CD4-positive, alpha-beta T cell treated with Interleukin-2 at 100 ng/mL for 4 hours (primary cell): ENCODE measurements at regions not wholly inside any gene's neighbourhood (a gene's known extent, or its start where the extent isn't known, plus 50 kb on each side); places are given as distances from the start of the nearest gene placed in this dataset.

ENCODE experiments used
- DNase-seq: peaks from one replicate; pipeline ENCODE4 v3.0.0-alpha.2; 2020; ENCODE audit warnings: low spot score

DNA sequence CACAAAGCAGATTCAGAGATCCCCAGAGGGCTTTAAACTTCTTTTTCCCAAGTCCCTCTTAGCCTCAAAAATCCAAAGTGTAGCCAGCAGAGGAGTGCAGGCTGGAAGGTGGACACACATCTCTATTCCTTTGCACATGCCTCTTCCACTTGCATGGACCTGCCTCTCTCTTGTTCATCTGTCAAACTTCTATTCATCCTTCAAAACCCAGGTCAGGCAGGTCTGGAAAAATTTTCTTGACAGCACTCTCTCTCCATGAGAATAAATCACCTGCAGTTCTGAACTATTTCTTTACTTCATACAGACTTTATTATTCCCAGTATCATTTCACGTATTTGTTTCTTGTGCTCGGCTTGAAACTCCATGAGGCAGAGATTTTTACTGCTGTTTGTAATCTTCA, 127.5 kb downstream of the SS18 start:
- DNase-seq, result no peak

DNA sequence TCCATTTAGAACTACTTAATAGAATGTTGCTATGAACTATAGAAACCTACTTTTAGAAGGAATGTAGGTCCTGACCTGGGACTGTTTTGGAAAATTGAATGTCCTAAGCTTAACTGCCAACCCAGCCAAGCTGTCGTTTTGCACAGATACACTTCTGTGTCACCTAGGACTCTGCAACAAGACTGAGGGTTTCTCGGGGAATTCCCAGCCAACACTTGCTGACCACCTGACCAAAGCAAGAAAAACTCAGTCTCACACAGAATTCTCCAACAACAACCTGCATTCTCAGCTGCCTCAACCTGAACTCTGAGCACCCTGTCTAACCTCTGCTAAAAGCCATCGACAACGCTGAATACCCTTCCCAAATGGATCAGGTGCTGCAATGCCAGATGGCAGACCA, 128.2 kb downstream of the SS18 start:
- DNase-seq, result no peak

DNA sequence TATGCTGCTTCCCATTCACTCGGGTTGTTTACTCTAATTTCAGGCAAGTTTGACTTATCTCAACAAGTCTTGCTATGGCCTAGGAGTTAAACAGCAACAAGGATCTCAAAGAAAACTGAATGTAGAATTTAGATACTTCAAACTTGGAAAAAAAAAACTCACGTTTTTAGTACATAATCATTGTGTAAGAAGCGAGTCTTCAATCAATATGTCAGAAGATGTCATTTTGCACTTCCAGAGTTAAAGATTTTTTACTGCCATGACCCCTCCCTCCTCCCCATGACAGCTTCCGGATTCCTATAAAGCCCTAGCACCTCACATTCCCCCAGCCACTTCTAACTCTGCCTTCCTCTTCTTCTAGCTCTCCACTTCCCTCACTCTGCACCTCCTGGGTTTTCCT, 133.4 kb downstream of the SS18 start:
- DNase-seq, result no peak

DNA sequence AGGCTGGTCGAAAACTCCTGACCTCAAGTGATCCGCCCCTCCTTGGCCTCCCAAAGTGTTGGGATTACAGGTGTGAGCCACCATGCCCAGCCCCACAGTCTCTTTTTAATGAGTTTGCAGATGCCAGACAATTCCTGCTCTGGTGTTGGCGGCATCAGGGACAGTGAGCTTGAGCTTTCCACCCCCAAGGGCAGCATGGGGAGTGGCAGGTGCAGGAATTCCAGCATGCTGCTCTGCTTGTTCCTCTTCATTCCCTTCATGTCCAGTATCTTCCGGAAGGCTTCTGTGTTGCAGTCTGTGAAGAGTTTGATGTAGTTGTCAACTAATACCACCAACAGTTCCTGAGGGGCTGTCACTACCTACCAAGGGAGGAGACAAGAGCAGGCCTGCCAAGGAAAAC, 137.3 kb downstream of the SS18 start:
- no peak for DNase-seq

DNA sequence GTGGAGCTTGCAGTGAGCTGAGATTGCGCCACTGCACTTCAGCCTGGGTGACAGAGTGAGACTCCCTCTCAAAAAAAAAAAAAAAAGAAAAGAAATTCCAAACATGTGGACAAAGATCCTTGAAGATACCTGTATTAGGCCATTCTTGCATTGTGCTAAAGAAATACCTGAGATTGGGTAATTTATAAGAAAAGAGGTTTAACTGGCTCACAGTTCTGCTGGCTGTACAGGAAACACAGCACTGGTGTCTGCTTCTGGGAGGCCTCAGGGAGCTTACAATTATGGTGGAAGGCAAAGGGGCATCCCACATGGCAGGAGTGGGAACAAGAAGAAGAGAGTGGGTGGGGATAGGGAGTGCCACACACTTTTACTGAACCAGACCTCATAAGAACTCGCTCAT, 140.1 kb downstream of the SS18 start:
- DNase-seq, result no peak

DNA sequence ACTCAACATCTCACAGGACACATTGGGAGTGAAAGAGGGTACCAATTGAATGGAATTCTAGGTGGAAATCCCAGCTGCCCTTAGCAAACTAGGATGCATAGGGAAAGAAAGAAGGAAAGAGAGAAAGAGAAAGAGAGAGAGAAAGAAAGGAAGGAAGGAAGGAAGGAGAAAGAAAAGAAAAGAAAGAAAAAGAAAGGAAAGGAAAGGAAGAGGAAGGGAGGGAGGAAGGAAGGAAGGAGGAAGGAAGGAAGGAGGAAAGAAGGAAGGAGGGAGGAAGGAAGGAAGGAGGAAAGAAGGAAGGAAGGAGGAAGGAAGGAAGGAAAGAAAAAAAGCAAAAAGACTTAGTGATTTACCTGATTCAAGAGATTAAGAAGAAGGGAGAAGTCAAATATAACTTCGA, 143.9 kb downstream of the SS18 start:
- DNase-seq, result no peak

DNA sequence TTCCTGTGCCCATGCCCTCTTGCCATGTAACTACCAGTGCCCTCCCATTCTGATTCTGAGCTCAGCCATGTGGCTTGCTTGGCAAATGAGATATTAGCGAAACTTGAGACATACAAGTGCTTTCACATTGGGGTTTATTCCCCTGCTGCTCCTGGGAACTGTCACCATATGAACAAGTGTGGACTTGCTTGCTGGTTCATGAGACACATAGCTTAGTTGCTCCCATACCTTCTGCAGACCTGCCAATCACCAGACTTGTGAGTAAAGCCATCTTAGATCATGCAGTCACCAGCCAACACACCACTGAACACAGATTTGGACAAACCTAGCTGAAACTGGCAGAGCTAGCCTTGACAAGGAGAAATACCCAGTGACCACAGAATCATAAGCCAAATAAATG, 155.1 kb downstream of the SS18 start:
- no peak for DNase-seq

DNA sequence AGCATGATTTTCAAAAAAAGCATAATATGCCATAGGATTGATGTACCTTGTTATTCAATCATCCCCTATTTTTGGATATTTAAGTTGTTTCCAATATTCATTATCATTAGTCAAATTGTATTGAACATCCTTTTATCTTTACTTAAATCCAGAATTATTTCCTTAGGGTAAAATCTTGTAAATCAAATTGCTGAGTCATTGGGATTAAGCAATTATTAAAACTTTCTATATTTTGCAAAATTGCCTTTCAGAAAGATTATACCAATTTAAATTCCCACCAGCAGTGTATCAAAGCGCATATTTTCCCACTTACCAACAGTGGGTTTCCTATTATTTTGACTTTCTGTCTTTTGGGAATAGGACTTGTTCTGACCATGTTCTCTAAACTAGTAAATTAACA, 159.3 kb downstream of the SS18 start:
- DNase-seq, result no peak

DNA sequence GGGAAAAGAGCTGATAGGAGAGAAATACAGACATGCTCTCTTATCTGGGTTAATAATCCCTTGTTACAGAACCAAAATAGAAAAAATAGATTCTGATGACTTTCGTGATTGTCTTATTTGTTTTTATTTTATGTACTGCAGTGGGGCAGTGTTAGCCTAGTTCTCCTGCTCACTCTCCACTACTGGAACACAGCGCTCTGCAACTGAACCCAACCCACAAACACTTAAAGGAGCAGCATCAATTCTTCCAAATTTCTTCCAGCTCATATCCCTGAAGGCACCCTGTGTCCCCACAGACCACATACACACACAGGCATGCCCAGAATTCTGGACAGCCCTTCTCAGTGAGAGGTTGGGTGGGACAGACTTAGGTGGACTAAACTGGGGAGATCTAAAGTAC, 160.6 kb downstream of the SS18 start:
- no peak for DNase-seq

DNA sequence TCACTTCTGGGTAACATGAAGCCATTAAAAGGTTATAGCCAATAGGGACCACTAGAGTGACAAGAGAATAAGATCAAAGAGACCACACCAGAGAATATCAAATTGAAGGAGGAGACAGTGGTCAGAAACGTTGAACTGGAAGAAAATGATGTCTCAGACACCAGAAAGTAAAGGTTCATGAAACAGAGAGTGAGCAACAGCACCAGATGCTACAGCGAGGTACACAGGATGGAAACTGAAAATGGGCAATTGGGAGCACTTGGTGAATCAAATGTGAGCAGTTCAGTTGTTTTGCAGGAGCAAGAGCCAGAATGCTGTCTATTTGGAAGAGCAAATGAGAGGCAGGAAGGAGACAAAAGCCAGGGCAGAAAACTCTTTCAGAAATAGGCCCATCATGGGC, 162.6 kb downstream of the SS18 start:
- no peak for DNase-seq

DNA sequence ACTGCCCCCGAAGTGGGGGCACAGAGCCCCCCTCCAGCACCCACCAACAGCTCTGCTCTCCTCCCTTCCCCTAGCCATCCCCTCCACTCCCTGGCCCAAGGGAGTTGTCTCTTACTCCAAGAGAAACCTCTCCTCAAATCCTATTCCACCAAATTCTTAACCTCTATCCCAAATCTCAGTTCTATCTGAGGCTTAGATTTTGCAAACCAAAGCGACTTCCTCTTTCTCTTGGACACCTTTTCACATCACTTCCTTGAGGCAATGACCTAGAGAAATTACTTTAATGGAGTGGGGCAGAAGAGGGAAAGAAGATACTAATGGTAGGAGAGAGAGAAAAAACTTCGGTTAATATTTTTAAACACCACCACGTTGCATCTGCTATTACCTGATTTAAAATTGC, 167.2 kb downstream of the SS18 start:
- no peak for DNase-seq

DNA sequence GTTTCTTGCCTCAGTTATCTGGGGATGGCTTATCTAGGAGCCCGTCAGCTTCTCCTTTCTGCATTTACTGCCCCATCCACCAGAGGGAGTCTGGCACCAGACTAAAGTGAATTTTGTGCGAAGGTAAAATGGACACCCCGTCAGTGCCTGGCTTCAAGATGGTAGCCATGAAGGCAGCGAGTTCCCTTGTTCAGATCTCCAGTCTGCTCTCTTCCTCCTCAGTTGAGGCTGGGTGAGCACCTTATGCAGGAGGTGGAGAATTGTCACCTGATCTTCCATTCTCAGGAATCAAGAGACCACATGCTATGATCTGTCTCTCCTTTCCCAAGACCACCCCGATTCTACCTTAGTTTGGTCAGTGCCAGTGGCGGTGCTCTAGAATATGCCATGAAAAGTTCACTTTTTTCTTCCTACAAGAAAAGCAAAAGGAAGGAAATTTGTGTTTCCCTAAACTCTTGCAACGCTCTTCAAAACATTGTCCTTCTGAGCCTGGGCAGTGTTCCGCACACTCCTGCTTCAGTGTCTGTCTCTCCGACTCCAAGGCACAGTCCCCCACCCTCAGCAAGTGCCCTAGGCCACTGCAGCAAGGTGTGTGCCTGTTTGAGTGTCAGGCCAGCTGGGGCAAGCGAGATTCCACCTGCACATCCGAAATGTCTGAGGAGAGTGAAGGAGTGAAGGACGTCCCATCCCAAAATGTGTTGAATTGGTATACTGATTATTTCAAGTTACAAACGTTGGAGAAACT, 168.6 kb downstream of the SS18 start:
- peak; percentile 43 for DNase-seq

DNA sequence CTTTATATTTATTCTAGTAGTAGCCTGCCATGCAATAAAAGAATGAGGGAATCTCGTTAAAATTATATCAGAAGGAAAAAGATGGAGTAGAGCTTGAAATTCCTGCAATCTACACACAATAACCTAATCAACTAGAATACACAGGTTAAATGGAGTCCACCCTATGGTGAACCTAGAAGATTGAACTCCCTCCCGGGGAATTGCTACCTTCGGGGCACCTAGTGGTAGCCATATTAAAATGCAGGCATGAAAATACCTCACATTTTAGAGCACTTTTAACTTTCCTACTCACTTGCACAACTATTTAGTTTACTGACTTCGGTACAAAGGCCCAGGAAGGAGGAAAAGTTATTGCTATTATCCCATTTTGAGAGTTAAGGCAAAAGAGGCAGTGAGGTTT, 174.5 kb downstream of the SS18 start:
- no peak for DNase-seq

DNA sequence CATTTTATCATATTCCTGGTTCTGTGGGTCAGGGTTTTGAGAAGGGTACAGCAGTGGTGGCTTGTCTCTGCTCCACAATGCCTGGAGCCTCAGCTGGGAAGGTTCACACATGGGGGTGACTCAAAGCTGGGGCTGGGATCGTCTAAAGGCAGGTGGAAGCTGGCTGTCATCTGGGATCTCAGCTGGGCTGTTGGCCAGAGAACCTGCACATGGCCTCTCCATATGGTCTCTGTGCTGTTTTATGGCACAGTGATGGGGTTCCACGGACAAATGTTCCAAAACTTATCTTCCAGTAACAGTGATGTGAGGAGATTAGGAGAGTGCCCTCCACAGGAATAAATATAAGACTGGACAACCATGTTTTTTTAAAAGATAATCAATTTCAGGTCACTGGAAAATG, 191.4 kb downstream of the SS18 start:
- DNase-seq, result no peak

DNA sequence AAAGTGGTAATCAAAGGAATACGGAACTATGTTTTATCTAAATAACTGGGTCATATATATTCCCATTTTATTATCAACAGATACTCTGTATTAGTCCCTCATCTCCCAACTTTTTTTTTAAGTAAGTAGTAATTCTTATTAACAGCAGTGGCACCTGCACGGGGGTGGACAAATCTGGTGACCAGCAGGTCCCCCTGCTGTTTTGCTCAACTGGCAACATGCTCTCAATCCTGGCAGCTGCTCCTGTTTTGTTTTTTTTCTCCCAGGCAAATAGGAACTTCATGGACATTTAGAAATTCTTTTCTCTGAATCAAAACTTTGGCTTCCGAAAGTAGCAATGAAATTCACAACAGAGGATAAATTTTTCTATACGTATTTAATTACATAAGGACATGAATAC, 193.5 kb downstream of the SS18 start:
- no peak for DNase-seq

DNA sequence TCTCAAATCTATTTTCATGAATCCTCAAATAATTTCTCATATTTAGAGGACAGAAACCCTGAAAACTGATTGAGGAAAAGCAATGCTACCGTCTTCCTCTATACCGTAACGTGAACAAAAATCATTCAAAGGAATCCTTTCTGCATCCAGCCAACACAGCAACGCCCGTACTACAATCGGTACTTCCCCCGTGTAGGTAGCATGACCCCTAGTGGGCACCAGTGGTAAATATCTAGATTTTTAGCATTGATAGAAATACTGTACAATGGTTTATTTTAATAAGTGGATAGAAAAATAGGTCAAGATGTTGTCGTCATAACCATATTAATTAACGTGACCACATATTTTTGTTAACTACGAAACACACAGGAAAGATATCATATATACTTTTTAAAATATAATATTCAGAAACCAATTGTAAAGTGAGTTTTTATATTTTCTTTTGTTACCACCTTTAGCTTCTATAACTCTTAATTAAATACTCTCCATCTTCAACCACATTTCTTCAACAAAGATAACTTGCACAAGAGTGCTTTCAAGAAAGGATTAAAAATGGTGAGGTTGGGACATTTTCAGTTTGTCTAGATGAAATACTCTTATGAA, 194.1 kb downstream of the SS18 start:
- peak; percentile 26 for DNase-seq

DNA sequence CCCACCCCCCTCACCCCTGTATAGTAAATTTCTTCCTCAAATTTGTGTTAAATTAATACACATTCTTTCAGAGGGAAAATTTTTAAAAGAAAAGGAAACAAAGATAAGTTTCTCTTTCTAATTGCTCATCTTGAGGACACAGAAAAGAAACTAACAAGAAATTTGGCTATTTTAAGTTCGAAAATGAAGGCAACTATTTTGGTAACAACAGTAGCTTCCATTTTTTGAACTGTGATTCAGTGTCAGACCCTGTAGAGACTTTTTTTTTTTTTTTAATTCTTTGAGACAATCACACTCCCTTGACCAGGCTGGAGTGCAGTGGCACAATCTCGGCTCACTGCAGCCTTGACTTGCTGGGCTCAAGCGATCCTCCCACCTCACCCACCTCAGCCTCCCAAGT, 194.9 kb downstream of the SS18 start:
- DNase-seq, result no peak

DNA sequence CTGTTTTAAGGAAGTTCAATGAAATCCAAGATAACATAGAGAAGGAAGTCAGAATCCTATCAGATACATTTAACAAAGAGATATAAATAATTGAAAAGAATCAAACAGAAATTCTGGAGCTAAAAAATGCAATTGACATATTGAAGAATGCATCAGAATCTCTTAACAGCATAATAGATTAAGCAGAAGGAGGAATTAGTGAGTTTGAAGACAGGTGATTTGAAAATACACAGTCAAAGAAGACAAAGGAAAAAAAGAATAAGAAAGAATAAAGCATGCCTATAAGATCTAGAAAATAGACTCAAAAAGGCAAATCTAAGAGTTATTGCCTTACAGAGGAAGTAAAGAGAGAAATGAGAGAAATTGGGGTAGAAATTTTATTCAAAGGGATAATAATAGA, 204.1 kb downstream of the SS18 start:
- no peak for DNase-seq

DNA sequence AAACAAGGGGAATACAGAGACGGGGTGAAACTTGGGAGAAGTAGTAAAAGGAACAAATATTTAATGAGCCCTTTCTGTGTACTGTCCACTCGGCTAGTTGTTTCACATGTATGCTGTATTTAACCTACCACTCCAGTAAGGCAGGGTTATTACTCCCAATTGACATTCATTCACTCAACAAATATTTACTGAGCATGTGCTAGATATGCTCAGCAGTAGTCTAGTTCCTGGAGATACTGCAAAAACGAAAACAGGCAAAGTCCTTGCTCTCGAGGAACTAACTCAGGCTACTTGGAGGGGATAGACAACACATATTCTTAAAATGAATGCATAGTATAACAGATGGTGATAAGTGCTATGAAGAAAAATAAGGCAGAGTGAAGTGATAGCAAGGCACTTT, 207.3 kb downstream of the SS18 start:
- no peak for DNase-seq

DNA sequence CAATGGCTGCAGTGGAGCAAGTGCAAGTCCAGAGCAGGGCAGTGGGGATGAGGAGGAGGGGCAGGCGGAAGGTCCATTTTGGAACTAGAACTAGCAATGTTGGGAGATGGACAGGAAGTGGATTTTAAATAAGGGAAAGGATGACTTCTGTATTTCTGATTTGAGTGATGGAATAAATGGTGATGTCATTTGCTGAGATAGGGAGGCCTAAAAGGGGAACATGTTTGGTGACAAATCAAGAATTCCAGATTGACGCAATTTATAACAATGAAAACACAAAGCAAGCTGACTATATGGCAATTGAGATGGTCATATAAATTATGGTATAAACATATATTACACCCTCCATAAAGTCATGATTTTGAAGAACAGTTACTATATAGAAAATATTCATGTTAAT, 209.3 kb downstream of the SS18 start:
- DNase-seq, result no peak

DNA sequence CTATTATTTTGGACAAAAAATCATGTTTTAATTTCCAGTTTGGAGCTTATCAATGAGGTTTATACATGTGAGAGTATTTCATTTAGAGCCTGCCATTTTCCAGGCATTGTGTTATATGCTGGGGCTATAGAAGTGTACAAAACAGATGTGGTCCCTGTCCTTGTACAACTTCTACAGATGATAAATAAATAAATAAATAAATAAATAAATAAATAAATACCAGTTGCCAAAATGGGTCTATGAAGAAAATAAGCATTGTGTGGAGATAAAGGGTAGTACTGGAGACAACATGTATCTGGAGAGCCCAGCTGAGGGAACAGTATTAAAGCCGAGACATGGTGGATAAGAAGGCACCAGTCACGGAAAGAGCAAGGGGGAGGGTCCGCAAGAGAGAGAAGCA, 210.0 kb downstream of the SS18 start:
- DNase-seq, result no peak

DNA sequence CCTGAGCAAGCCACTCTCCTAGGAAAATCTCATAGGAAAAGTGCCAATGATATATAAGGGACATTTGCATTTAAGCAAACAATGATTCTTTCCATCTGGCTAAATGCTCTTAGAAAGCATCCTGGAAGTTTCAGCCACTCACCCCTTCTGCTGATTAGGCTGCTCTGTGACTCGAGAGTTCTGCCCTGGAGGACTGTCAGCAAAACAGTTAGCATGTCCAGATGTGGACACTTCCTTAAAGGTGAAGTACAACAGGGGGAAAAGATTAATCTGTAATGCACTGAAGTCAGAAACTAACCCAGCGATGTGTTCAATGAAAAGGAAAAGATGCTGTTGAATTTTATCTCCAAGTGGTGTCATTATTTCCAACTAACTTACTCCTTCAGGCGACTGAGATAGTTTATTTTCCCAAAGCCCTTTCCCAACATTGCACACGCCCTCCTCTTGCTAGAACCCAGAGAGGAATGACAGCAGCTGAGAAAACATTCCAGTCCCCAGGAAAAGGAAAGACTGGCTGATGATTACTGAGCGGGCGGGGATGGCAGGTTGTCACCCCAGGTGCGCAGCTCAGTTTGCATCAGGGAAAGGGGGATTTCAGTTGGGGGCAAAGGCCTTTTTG, 214.0 kb downstream of the SS18 start:
- no peak for DNase-seq

DNA sequence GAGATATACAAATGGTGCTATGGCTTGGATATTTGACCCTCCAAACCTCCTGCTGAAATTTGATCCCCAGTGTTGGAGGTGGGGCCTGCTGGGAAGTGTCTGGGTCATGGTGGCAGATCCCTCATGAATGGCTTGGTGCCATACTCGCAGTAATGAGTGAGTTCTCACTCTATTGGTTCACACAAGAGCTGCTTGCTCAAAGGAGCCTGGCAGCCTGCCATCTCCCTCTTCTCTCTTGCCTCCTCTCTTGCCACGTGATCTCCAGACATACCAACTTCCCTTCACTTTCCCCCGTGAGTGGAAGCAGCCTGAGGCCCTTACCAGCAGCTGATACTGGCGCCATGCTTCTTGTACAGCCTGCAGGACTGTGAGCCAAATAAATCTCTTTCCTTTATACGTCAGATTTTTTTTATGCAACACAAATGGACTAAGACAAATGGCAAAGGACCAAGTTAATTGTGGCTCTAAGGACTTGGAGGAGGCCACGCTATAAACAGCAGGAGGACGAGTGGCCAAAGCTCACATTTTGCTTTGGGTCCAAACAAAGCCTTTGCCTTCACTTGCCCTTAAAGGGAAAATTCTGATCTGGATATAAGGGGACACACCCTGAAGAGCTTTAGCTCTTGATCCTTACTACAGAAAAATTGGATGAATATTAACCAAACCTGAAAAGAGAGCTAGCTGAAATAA, 214.7 kb downstream of the SS18 start:
- no peak for DNase-seq
